WTC11 (cell line): ENCODE measurements at regions not wholly inside any gene's neighbourhood (a gene's known extent, or its start where the extent isn't known, plus 50 kb on each side); places are given as distances from the start of the nearest gene placed in this dataset.

Experiments
- ATAC-seq: fragments of 200-7000 bp; cut with Tn5 transposase; 2 replicates; pipeline ENCODE4 v1.10.0; 2021; ENCODE audit warnings: mild to moderate bottlenecking, moderate library complexity
- CTCF ChIA-PET: fragments of 300-600 bp; sonication (Branson Sonifier 250); formaldehyde crosslinking; loops from one replicate; lab custom pipeline; 2021; ENCODE audit warnings: antibody characterized with exemption; lab: Charles Lee
- POLR2A ChIA-PET: fragments of 350-600 bp; sonication (Branson Sonifier 250); formaldehyde crosslinking; loops from one replicate; lab custom pipeline; 2021; ENCODE audit warnings: antibody characterized with exemption; lab: Charles Lee
- DNase-seq: peaks from one replicate; pipeline ENCODE4 v3.0.0; 2021; ENCODE audit warnings: low spot score
- H3K27ac Mint-ChIP-seq: 2 replicates; pipeline ENCODE4 v1.8.0; 2021; ENCODE audit warnings: mixed read lengths
- H3K27me3 Mint-ChIP-seq: 2 replicates; pipeline ENCODE4 v1.8.0; 2021; ENCODE audit warnings: low read depth, mild to moderate bottlenecking, moderate library complexity, mixed read lengths
- H3K36me3 Mint-ChIP-seq: 2 replicates; pipeline ENCODE4 v1.8.0; 2021; ENCODE audit warnings: mixed read lengths
- H3K4me1 Mint-ChIP-seq: 2 replicates; pipeline ENCODE4 v1.8.0; 2022; ENCODE audit warnings: mixed read lengths
- H3K4me3 Mint-ChIP-seq: 2 replicates; pipeline ENCODE4 v1.8.0; 2021; ENCODE audit warnings: mild to moderate bottlenecking, moderate library complexity, mixed read lengths
- H3K9me3 Mint-ChIP-seq: 2 replicates; pipeline ENCODE4 v1.8.0; 2021; ENCODE audit warnings: mixed read lengths
- AFF4 ChIP-seq: sonication (generic); formaldehyde crosslinking; IDR thresholded peaks from 2 replicates; pipeline ENCODE4 v1.8.1; 2023; ENCODE audit warnings: mild to moderate bottlenecking, missing genetic modification reagents, borderline replicate concordance
- ATF1 ChIP-seq: sonication (generic); formaldehyde crosslinking; IDR thresholded peaks from 2 replicates; pipeline ENCODE4 v1.8.1; 2023; ENCODE audit warnings: mild to moderate bottlenecking, moderate library complexity, missing genetic modification reagents
- ATF2 ChIP-seq: sonication (generic); formaldehyde crosslinking; IDR thresholded peaks from 2 replicates; pipeline ENCODE4 v1.8.1; 2022; ENCODE audit warnings: low read depth, missing genetic modification reagents, borderline replicate concordance
- ELF4 ChIP-seq: sonication (generic); formaldehyde crosslinking; IDR thresholded peaks from 2 replicates; pipeline ENCODE4 v1.8.1; 2022; ENCODE audit warnings: low read depth, mild to moderate bottlenecking, moderate library complexity, missing genetic modification reagents
- EMX1 ChIP-seq: fragments of 250-450 bp; sonication (Bioruptor Pico); IDR thresholded peaks from 2 replicates; pipeline ENCODE4 v1.8.0; 2021; ENCODE audit warnings: mild to moderate bottlenecking
- MAX ChIP-seq: sonication (generic); formaldehyde crosslinking; IDR thresholded peaks from 2 replicates; pipeline ENCODE4 v1.8.0; 2022; ENCODE audit warnings: mild to moderate bottlenecking, missing genetic modification reagents
- MYBL2 ChIP-seq: sonication (generic); formaldehyde crosslinking; IDR thresholded peaks from 2 replicates; pipeline ENCODE4 v1.8.1; 2023; ENCODE audit warnings: mild to moderate bottlenecking, moderate library complexity, missing genetic modification reagents
- SOX15 ChIP-seq: fragments of 250-450 bp; sonication (Bioruptor Pico); IDR thresholded peaks from 2 replicates; pipeline ENCODE4 v1.9.0; 2021; ENCODE audit warnings: mild to moderate bottlenecking
- TEAD1 ChIP-seq: sonication (generic); formaldehyde crosslinking; IDR thresholded peaks from 2 replicates; pipeline ENCODE4 v1.8.0; 2022; ENCODE audit warnings: mild to moderate bottlenecking, missing genetic modification reagents
- TEAD4 ChIP-seq: sonication (generic); formaldehyde crosslinking; IDR thresholded peaks from 2 replicates; pipeline ENCODE4 v1.8.0; 2022; ENCODE audit warnings: mild to moderate bottlenecking, missing genetic modification reagents
- USF1 ChIP-seq: sonication (generic); formaldehyde crosslinking; IDR thresholded peaks from 2 replicates; pipeline ENCODE4 v1.8.0; 2022; ENCODE audit warnings: mild to moderate bottlenecking, missing genetic modification reagents
- ZMAT4 ChIP-seq: fragments of 250-450 bp; sonication (Bioruptor Pico); IDR thresholded peaks from 2 replicates; pipeline ENCODE4 v1.9.0; 2021; ENCODE audit warnings: mild to moderate bottlenecking
- ZNF416 ChIP-seq: fragments of 250-450 bp; sonication (Bioruptor Pico); IDR thresholded peaks from 2 replicates; pipeline ENCODE4 v1.9.0; 2021; ENCODE audit warnings: mild to moderate bottlenecking, inconsistent platforms
- ZNF425 ChIP-seq: fragments of 250-450 bp; sonication (Bioruptor Pico); conservative IDR thresholded peaks from 2 replicates; pipeline ENCODE4 v1.9.0; 2021; ENCODE audit warnings: mild to moderate bottlenecking
- ZNF532 ChIP-seq: fragments of 250-450 bp; sonication (Bioruptor Pico); IDR thresholded peaks from 2 replicates; pipeline ENCODE4 v1.9.0; 2021; ENCODE audit warnings: mild to moderate bottlenecking, borderline replicate concordance
- ZNF671 ChIP-seq: fragments of 250-450 bp; sonication (Bioruptor Pico); IDR thresholded peaks from 2 replicates; pipeline ENCODE4 v1.8.0; 2021; ENCODE audit warnings: mild to moderate bottlenecking

- Mint-ChIP-seq H3K4me1 (no peaks in the 10 kb centered on the region), H3K9me3 (peaks cover 18% of the 10 kb centered on the region), H3K36me3 (peaks cover 11% of the 10 kb centered on the region), H3K4me3 (no peak overlapping the region), H3K27ac (no peak overlapping the region), H3K27me3 (peaks cover 4% of the 10 kb centered on the region; the same call in 1 of the 2 replicates)
- ChIA-PET CTCF (no interaction called here), POLR2A (no interaction called here)
- ATAC-seq (no peak), DNase-seq (no peak)
- no peak for TF ChIP-seq ZNF425 (CRISPR knock-in tag)
- no peak for TF ChIP-seq ATF2
- TF ChIP-seq AFF4 (CRISPR knock-in tag) = no peak
- no peak for TF ChIP-seq ATF1 (CRISPR knock-in tag)
- TF ChIP-seq USF1 = no peak
- no peak for TF ChIP-seq ZNF671 (CRISPR knock-in tag)
- TF ChIP-seq ZNF532 (CRISPR knock-in tag) = no peak
- no peak for TF ChIP-seq MYBL2 (CRISPR knock-in tag)
- TF ChIP-seq TEAD4 (CRISPR knock-in tag) = no peak
- TF ChIP-seq TEAD1 = no peak
- TF ChIP-seq ZNF416 = no peak
- no peak for TF ChIP-seq ZMAT4 (CRISPR knock-in tag)
- TF ChIP-seq SOX15 (CRISPR knock-in tag) = no peak
- TF ChIP-seq EMX1 (CRISPR knock-in tag) = no peak
- no peak for TF ChIP-seq MAX (CRISPR knock-in tag)
- no peak for TF ChIP-seq ELF4 (CRISPR knock-in tag)
These were observed 920.5 kb downstream of the TLE4 start for GRCh38 chr9:80492221-80492620.
